RKO (cell line): ENCODE measurements at regions not wholly inside any gene's neighbourhood (a gene's known extent, or its start where the extent isn't known, plus 50 kb on each side); places are given as distances from the start of the nearest gene placed in this dataset.
"Not testable (repeated sequence)": the region's sequence is repeated elsewhere in the genome, so short reads cannot be mapped to it uniquely, and the experiment has no call there.

Experiments used
- DNase-seq: peaks from one replicate; pipeline ENCODE4 v3.0.0-alpha.2; 2016; ENCODE audit warnings: low spot score

GRCh38 chr13:50456111-50456510 is 387.4 kb downstream of the DLEU7 start:
- DNase-seq: no peak

GRCh38 chr13:50457415-50458393 is 385.8 kb downstream of the DLEU7 start:
- DNase-seq: no peak

- no peak for DNase-seq
Observed at GRCh38 chr13:50459046-50459445, 384.4 kb downstream of the DLEU7 start.

- no peak for DNase-seq
Observed at GRCh38 chr13:50459658-50460057, 383.8 kb downstream of the DLEU7 start.

GRCh38 chr13:50460358-50460757 is 383.1 kb downstream of the DLEU7 start:
- DNase-seq: no peak

GRCh38 chr13:50461189-50461588 is 382.3 kb downstream of the DLEU7 start:
- no peak for DNase-seq

GRCh38 chr13:50463719-50464118 is 379.8 kb downstream of the DLEU7 start:
- no peak for DNase-seq

- DNase-seq: no peak
Observed at GRCh38 chr13:50464349-50465251, 378.9 kb downstream of the DLEU7 start.

- no peak for DNase-seq
Observed at GRCh38 chr13:50466456-50466855, 377.0 kb downstream of the DLEU7 start.

- DNase-seq: no peak
Observed at GRCh38 chr13:50467156-50468110, 376.1 kb downstream of the DLEU7 start.

GRCh38 chr13:50468849-50469669 is 374.4 kb downstream of the DLEU7 start:
- no peak for DNase-seq

- not testable (repeated sequence) for DNase-seq
Observed at GRCh38 chr13:50473050-50473449, 370.4 kb downstream of the DLEU7 start.

- DNase-seq: no peak
Observed at GRCh38 chr13:50474088-50474662, 369.3 kb downstream of the DLEU7 start.

- DNase-seq: no peak
Observed at GRCh38 chr13:50476577-50477285, 366.8 kb downstream of the DLEU7 start.

GRCh38 chr13:50481936-50482335 is 361.6 kb downstream of the DLEU7 start:
- DNase-seq: no peak

- no peak for DNase-seq
Observed at GRCh38 chr13:50483416-50483815, 360.1 kb downstream of the DLEU7 start.

GRCh38 chr13:50484472-50485113 is 358.9 kb downstream of the DLEU7 start:
- DNase-seq: no peak

- no peak for DNase-seq
Observed at GRCh38 chr13:50485979-50486935, 357.2 kb downstream of the DLEU7 start.
